ENCODE measurements at regions not wholly inside any gene's neighbourhood (a gene's known extent, or its start where the extent isn't known, plus 50 kb on each side); places are given as distances from the start of the nearest gene placed in this dataset.
A peak's percentile ranks its signal among the peaks of the same experiment; 100 is the strongest.
"Not testable (repeated sequence)": the region's sequence is repeated elsewhere in the genome, so short reads cannot be mapped to it uniquely, and the experiment has no call there.

DNA sequence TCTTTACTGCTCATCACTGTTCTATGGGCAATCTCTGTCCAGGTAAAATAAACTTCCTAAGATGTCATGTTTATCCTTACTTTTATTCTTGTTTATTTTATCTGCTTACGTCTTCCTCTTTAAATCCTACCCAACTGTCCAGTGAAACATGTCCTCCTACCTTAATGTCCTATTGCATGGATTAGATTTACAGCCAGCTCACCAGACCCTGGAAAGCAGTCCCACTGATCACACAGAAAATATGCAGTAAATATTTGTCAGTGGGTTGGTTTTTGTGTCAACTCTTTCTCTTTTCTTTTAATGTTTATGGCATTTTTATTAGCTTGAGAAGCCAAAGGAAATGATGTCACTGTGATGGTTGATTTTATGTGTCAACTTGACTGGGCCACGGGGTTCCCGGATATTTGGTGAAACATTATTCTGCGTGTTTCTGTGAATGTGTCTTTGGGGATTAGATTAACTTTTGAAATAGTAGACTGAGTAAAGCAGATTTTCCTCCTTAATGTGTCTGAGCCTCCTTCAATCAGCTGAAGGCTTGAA, 258.3 kb downstream of the SRGAP2C start:
- H3K36me3 ChIP-seq (ENCODE audit: low read depth, missing control alignments): no peaks in the 10 kb centered on the region
- no peak for TF ChIP-seq POLR2A (IDR thresholded peaks at IDR 0.05)
- no peak for TF ChIP-seq CTCF (IDR thresholded peaks at IDR 0.05)
- H3K4me1 ChIP-seq: no peaks in the 10 kb centered on the region
- no peaks in the 10 kb centered on the region for H3K27me3 ChIP-seq
- no peak overlapping the region for H3K27ac ChIP-seq
- no peaks in the 10 kb centered on the region for H3K9me3 ChIP-seq
- DNase-seq: no peak
- intact Hi-C loops (cut with DNase I; ENCODE audit: low total_unique reads): no loop called here
- WGBS, 2 donors: 76 to 82% methylated on average over 4 of the region's 4 CpGs
- no peak overlapping the region for H3K4me3 ChIP-seq

GRCh38 chr1:121444096-121444495, 259.3 kb downstream of the SRGAP2C start:
- Histone ChIP-seq H3K27me3 (no peaks in the 10 kb centered on the region), H3K36me3 (ENCODE audit: low read depth, missing control alignments) (no peaks in the 10 kb centered on the region), H3K4me1 (no peaks in the 10 kb centered on the region), H3K9me3 (no peaks in the 10 kb centered on the region), H3K27ac (no peak overlapping the region), H3K4me3 (no peak overlapping the region)
- no peak for DNase-seq
- intact Hi-C loops (cut with DNase I; ENCODE audit: low total_unique reads): no loop called here
- TF ChIP-seq POLR2A (IDR thresholded peaks at IDR 0.05): no peak
- TF ChIP-seq CTCF (IDR thresholded peaks at IDR 0.05): no peak

- TF ChIP-seq POLR2A (IDR thresholded peaks at IDR 0.05) (no peak), CTCF (IDR thresholded peaks at IDR 0.05) (no peak)
Observed at GRCh38 chr1:121445679-121446078, 260.9 kb downstream of the SRGAP2C start.

DNA sequence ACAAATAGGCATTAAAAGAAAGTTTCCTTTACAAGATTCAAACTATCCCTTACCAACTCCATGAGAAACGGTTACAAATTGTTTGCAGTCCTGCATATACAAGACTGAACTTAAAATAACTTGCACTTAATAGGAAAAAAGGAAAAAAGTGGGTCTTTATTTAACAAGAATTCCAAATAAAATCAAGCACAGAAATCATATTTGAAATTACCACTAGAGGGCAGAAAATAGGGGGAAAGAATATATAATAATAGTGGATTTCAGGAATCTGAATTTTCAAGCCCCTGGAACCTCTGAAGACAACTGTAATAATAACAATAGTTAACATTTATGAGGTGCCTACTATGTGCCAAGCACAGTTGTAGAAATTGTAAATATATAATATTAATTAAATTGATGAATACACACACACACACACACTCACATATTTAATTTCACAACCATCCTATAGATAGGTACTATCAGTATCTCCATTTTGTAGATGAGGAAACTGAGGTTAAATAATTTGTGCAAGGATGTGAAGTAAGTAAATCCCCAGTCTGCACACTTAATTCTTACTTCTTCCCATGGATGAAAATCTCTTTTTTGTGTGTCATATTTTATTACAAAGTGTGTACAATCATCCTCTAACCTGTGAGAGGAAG, 262.6 kb downstream of the SRGAP2C start:
- H3K27ac ChIP-seq; H3K4me3 ChIP-seq; intact Hi-C loops (cut with DNase I; ENCODE audit: low total_unique reads); H3K4me1 ChIP-seq; H3K27me3 ChIP-seq; H3K36me3 ChIP-seq (ENCODE audit: low read depth, missing control alignments); DNase-seq; H3K9me3 ChIP-seq: not testable (repeated sequence)
- peak in 2 of 3 experiments; percentile 2 to 58 for TF ChIP-seq CTCF (IDR thresholded peaks at IDR 0.05)
- WGBS, 2 donors: 24 to 27% methylated on average over 1 of the region's 1 CpG

More at GRCh38 chr1:121445679-121446078, 260.9 kb downstream of the SRGAP2C start:
- DNase-seq: no peak
- H3K27ac ChIP-seq: no peak overlapping the region
- no peaks in the 10 kb centered on the region for H3K36me3 ChIP-seq (ENCODE audit: low read depth, missing control alignments)
- H3K4me3 ChIP-seq: no peak overlapping the region
- intact Hi-C loops (cut with DNase I; ENCODE audit: low total_unique reads): no loop called here
- no peaks in the 10 kb centered on the region for H3K27me3 ChIP-seq
- no peaks in the 10 kb centered on the region for H3K4me1 ChIP-seq
- H3K9me3 ChIP-seq: no peaks in the 10 kb centered on the region

DNA sequence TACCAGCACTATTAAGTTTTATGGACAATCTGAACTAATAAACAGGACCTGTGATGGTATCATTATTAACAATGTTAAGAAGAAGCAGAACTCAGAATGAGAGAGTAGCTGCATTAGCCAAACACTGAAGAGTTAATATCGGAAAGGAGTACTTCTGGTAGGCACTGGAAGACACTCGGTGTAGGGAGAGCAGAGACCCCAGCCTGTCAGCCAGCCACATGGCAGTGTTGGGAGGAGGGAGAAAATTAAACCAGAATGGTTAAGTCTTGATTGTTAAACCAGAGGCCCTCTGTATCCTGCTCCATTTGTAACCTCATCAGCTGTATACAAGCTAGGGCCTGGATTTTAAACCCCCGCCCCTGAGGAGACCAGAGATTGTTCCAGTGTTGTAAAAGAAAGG, 263.3 kb downstream of the SRGAP2C start:
- not testable (repeated sequence) for H3K27me3 ChIP-seq

More for the DNA sequence above, 263.3 kb downstream of the SRGAP2C start:
- H3K4me1 ChIP-seq; H3K27ac ChIP-seq; DNase-seq; intact Hi-C loops (cut with DNase I; ENCODE audit: low total_unique reads); H3K4me3 ChIP-seq; H3K36me3 ChIP-seq (ENCODE audit: low read depth, missing control alignments); H3K9me3 ChIP-seq: not testable (repeated sequence)
- 73 to 82% methylated on average over 3 of the region's 3 CpGs for WGBS, 2 donors

Measured in testis (tissue), 2 donors.